H1 (cell line): ENCODE measurements at regions not wholly inside any gene's neighbourhood (a gene's known extent, or its start where the extent isn't known, plus 50 kb on each side); places are given as distances from the start of the nearest gene placed in this dataset.

ENCODE experiments used
- CTCF ChIP-seq, 3 experiments: IDR thresholded peaks; 1 replicate in 2 of 3; 2 replicates in 1 of 3; pipeline versions ENCODE4 v1.5.1 to v1.6.1; 2011; ENCODE audit warnings: low read length in 3 of 3, mild to moderate bottlenecking in 3 of 3, inconsistent platforms in 2 of 3, low read depth in 1 of 3, moderate library complexity in 1 of 3; ENCODE audit not compliant: insufficient read depth in 1 of 3; ENCODE audit errors: control extremely low read depth in 1 of 3
- EP300 ChIP-seq, 2 experiments: IDR thresholded peaks; 1 replicate in 1 of 2; 2 replicates in 1 of 2; pipeline ENCODE4 v1.6.1; 2011 to 2012; ENCODE audit warnings: low read depth in 2 of 2, low read length in 2 of 2, mild to moderate bottlenecking in 2 of 2, borderline replicate concordance in 1 of 2, inconsistent platforms in 1 of 2, moderate library complexity in 1 of 2
- EZH2 ChIP-seq: fragments of 200-600 bp; sonication (generic); IDR thresholded peaks from 2 replicates; pipeline ENCODE4 v1.7.1; 2012; ENCODE audit warnings: low read depth, mild to moderate bottlenecking, moderate library complexity, low read length, inconsistent platforms; ENCODE audit not compliant: severe bottlenecking
- KDM1A ChIP-seq: fragments of 200-600, 300-600 bp; sonication (generic); IDR thresholded peaks from 2 replicates; pipeline ENCODE4 v1.7.1; 2016; ENCODE audit warnings: mild to moderate bottlenecking, low read length, borderline replicate concordance
- POLR2A ChIP-seq, 2 experiments: IDR thresholded peaks; 1 replicate in 1 of 2; 2 replicates in 1 of 2; pipeline ENCODE4 v1.6.1; 2011; ENCODE audit warnings: low read depth in 2 of 2, low read length in 2 of 2, mild to moderate bottlenecking in 2 of 2; ENCODE audit errors: control extremely low read depth in 1 of 2

DNA sequence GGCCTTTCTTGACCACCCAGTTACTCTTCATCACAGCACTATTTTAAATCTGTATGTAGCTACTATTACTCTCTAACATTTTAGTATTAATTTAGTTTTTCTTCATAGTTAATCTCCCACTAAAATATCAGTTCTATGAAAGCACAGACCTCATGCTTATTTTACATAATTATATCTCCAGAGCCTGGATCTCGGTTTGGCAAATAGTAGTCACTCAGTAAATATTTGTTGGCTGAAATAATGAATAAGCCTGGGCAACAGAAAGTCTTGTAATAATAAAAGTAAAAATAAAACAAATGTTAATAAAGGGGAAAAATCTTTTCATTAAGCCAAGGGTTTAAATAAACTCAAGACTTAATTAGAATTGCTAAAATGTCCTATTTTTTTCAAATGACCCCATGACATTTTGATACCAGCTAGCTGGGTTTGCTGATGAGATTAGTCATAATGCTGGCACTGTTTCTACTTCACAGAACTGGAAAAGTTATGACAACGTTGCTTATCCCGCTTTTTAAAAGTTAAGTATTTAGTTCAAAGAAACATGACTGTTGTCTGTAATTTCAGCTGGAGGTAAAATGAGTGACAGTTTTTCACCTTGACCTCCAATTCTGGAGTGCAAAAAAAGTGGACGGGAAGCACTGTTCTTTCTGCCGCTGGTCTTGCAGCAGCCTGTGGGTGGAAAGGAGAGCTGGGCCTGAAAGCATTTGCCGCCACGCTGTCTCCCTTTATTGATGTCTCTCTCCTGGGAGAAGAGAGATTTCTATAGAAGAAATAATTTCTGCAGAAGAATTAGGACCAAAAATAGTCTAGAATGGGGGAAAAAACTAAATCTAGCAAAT is 85.2 kb upstream of the SPATA13 start:
- no peak for TF ChIP-seq CTCF (IDR thresholded peaks at IDR 0.05; ENCODE audit: control extremely low read depth in 1 of 3, insufficient read depth in 1 of 3, low read depth in 1 of 3, low read length in 3 of 3)
- no peak for TF ChIP-seq EP300 (IDR thresholded peaks at IDR 0.05; ENCODE audit: borderline replicate concordance in 1 of 2, low read depth in 2 of 2, low read length in 2 of 2)
- no peak for TF ChIP-seq POLR2A (IDR thresholded peaks at IDR 0.05; ENCODE audit: control extremely low read depth in 1 of 2, low read depth in 2 of 2, low read length in 2 of 2)
- no peak for TF ChIP-seq EZH2
- no peak for TF ChIP-seq KDM1A
